Fibroblast of mammary gland (primary cell): ENCODE measurements at regions not wholly inside any gene's neighbourhood (a gene's known extent, or its start where the extent isn't known, plus 50 kb on each side); places are given as distances from the start of the nearest gene placed in this dataset.
"Not testable (repeated sequence)": the region's sequence is repeated elsewhere in the genome, so short reads cannot be mapped to it uniquely, and the experiment has no call there.

ENCODE experiments used
- DNase-seq: peaks from one replicate; pipeline ENCODE4 v3.0.0-alpha.2; 2010; ENCODE audit warnings: low read depth
- H3K4me3 ChIP-seq: 2 replicates; pipeline ENCODE4 v1.5.1; 2011; ENCODE audit warnings: low read depth, mild to moderate bottlenecking, low read length, moderate library complexity; ENCODE audit not compliant: control insufficient read depth
- CTCF ChIP-seq: conservative IDR thresholded peaks from 2 replicates; pipeline ENCODE4 v1.5.1; 2011; ENCODE audit warnings: low read depth, low read length, inconsistent platforms; ENCODE audit not compliant: control insufficient read depth, insufficient read depth

- H3K4me3 ChIP-seq: peak overlapping the region; percentile 32
Observed at GRCh38 chr7:149690688-149691446, 82.5 kb downstream of the ZNF467 start.

GRCh38 chr7:149689291-149689721 is 84.1 kb downstream of the ZNF467 start:
- no peak overlapping the region for H3K4me3 ChIP-seq

More at GRCh38 chr7:149690688-149691446, 82.5 kb downstream of the ZNF467 start:
- peak; percentile 92 for DNase-seq
- no peak for TF ChIP-seq CTCF

GRCh38 chr7:149688836-149689235 is 84.6 kb downstream of the ZNF467 start:
- no peak for DNase-seq
- TF ChIP-seq CTCF: no peak
- no peak overlapping the region for H3K4me3 ChIP-seq

More at GRCh38 chr7:149689291-149689721, 84.1 kb downstream of the ZNF467 start:
- TF ChIP-seq CTCF: no peak
- no peak for DNase-seq

- not testable (repeated sequence) for DNase-seq, H3K4me3 ChIP-seq
Observed at GRCh38 chr7:149687820-149688219, 85.6 kb downstream of the ZNF467 start.

GRCh38 chr7:149686449-149686848 is 86.9 kb downstream of the ZNF467 start:
- no peak for TF ChIP-seq CTCF
- no peak overlapping the region for H3K4me3 ChIP-seq
- no peak for DNase-seq

- DNase-seq: peak; percentile 87
- no peak overlapping the region for H3K4me3 ChIP-seq
- no peak for TF ChIP-seq CTCF
Observed at GRCh38 chr7:149686011-149686410, 87.4 kb downstream of the ZNF467 start.

- H3K4me3 ChIP-seq: no peak overlapping the region
- peak; percentile 62 for DNase-seq
- TF ChIP-seq CTCF: no peak
Observed at GRCh38 chr7:149685455-149685854, 87.9 kb downstream of the ZNF467 start.
